PC-3 (cell line): ENCODE measurements at regions not wholly inside any gene's neighbourhood (a gene's known extent, or its start where the extent isn't known, plus 50 kb on each side); places are given as distances from the start of the nearest gene placed in this dataset.
A peak's percentile ranks its signal among the peaks of the same experiment; 100 is the strongest.

ENCODE experiments used
- ATAC-seq: fragments of 200-7000 bp; cut with Tn5 transposase; 2 replicates; pipeline ENCODE4 v1.9.1; 2020; ENCODE audit warnings: mild to moderate bottlenecking, moderate library complexity
- BruUV-seq: library from RNA; stranded (reverse); fragments of 400-500 nt; replicated peaks from 2 replicates; lab custom pipeline; 2021; lab: Mats Ljungman, UMichigan
- CTCF ChIA-PET: fragments of 300-600 bp; sonication (Branson Sonifier 250); formaldehyde crosslinking; loops from one replicate; lab custom pipeline; 2022; ENCODE audit warnings: antibody characterized with exemption; lab: Charles Lee
- POLR2A ChIA-PET: fragments of 300-600 bp; sonication (Branson Sonifier 250); formaldehyde crosslinking; loops from one replicate; lab custom pipeline; 2022; ENCODE audit warnings: antibody characterized with exemption; ENCODE audit not compliant: unreplicated experiment; lab: Charles Lee
- DNase-seq: peaks from one replicate; pipeline ENCODE4 v3.0.0-alpha.2; 2015
- H2AFZ ChIP-seq: fragments of 300-600 bp; sonication (generic); 2 replicates; pipeline ENCODE4 v1.6.0; 2016; ENCODE audit warnings: antibody characterized with exemption, low read length
- H3F3A ChIP-seq: fragments of 300-600 bp; sonication (generic); one replicate; pipeline ENCODE4 v1.6.0; 2017; ENCODE audit warnings: antibody characterized with exemption, low read length, control low read depth, mild to moderate bottlenecking; ENCODE audit not compliant: unreplicated experiment
- H3K27ac ChIP-seq: fragments of 300-600 bp; sonication (generic); 2 replicates; pipeline ENCODE4 v1.5.1; 2016; ENCODE audit warnings: mild to moderate bottlenecking, low read length
- H3K27me3 ChIP-seq: fragments of 300-600 bp; sonication (generic); 2 replicates; pipeline ENCODE4 v1.6.1; 2016; ENCODE audit warnings: low read length, mixed read lengths
- H3K36me3 ChIP-seq: fragments of 300-600 bp; sonication (generic); 2 replicates; pipeline ENCODE4 v1.6.1; 2016; ENCODE audit warnings: low read depth, mixed run types, low read length, mixed read lengths
- H3K4me1 ChIP-seq: fragments of 300-600 bp; sonication (generic); 2 replicates; pipeline ENCODE4 v1.5.1; 2016; ENCODE audit warnings: low read length; ENCODE audit not compliant: insufficient read depth
- H3K4me2 ChIP-seq: fragments of 300-600 bp; sonication (generic); 2 replicates; pipeline ENCODE4 v1.6.0; 2016; ENCODE audit warnings: low read length
- H3K4me3 ChIP-seq: fragments of 300-600 bp; sonication (generic); 2 replicates; pipeline ENCODE4 v1.5.1; 2016; ENCODE audit warnings: mild to moderate bottlenecking, low read length, mixed read lengths
- H3K79me2 ChIP-seq: fragments of 300-600 bp; sonication (generic); 2 replicates; pipeline ENCODE4 v1.6.1; 2017; ENCODE audit warnings: low read length, mixed read lengths
- H3K9ac ChIP-seq: fragments of 300-600 bp; sonication (generic); 2 replicates; pipeline ENCODE4 v1.6.0; 2016; ENCODE audit warnings: mild to moderate bottlenecking, low read length
- H3K9me2 ChIP-seq: fragments of 300-600 bp; sonication (generic); replicated peaks from 2 replicates; pipeline ENCODE4 v1.6.1; 2016; ENCODE audit warnings: mixed run types, low read length, mixed read lengths
- H3K9me3 ChIP-seq: fragments of 300-600 bp; sonication (generic); 2 replicates; pipeline ENCODE4 v1.6.1; 2016; ENCODE audit warnings: low read length, mixed read lengths
- H4K20me1 ChIP-seq: fragments of 300-600 bp; sonication (generic); 2 replicates; pipeline ENCODE4 v1.6.1; 2016; ENCODE audit warnings: low read length, mixed read lengths
- EZH2 ChIP-seq: fragments of 300-600 bp; sonication (generic); IDR thresholded peaks from one replicate; pipeline ENCODE4 v1.6.1; 2017; ENCODE audit warnings: antibody characterized with exemption, mild to moderate bottlenecking, low read length; ENCODE audit not compliant: unreplicated experiment
- EZH2phosphoT487 ChIP-seq: fragments of 300-600 bp; sonication (generic); IDR thresholded peaks from 2 replicates; pipeline ENCODE4 v1.6.1; 2018; ENCODE audit warnings: mild to moderate bottlenecking, antibody characterized with exemption, low read length, borderline replicate concordance
- intact Hi-C: fragments of 100-400 bp; cut with micrococcal nuclease; formaldehyde crosslinking; loops from 2 replicates; pipeline ENCODE4 v1.9.0; 2023
- TF ChIP-seq, protein P1 (sequence below): fragments of 300-600 bp; sonication (generic); conservative IDR thresholded peaks from 2 replicates; pipeline ENCODE4 v1.5.1; 2017; ENCODE audit warnings: antibody characterized with exemption, low read depth, mild to moderate bottlenecking, low read length

DNA sequence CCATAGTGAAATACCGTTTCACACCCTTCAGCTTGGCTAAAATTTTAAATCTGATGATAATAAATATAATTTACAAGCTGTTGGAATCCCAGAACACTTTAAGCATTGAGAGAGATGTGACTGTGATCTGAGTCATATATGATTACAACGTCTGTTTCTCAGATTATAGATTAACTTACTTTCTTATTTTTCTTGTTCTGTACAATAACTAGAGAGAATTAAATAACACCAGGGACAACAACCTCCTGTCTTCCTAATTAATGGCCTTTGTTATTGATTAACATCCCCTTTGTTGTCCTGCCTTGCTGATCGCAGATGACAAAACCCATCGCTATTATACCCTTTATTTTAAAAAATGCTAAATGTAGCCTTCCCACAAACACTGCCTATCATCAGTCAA is 87.8 kb upstream of the EZR start:
- intact Hi-C loops: no loop called here
- ATAC-seq (peak; percentile 44), DNase-seq (peak; percentile 48)
- no peak overlapping the region for H3K4me3 ChIP-seq
- H3K36me3 ChIP-seq: no peaks in the 10 kb centered on the region
- peaks cover 3% of the 10 kb centered on the region for H3F3A ChIP-seq
- TF ChIP-seq, protein P1, sequence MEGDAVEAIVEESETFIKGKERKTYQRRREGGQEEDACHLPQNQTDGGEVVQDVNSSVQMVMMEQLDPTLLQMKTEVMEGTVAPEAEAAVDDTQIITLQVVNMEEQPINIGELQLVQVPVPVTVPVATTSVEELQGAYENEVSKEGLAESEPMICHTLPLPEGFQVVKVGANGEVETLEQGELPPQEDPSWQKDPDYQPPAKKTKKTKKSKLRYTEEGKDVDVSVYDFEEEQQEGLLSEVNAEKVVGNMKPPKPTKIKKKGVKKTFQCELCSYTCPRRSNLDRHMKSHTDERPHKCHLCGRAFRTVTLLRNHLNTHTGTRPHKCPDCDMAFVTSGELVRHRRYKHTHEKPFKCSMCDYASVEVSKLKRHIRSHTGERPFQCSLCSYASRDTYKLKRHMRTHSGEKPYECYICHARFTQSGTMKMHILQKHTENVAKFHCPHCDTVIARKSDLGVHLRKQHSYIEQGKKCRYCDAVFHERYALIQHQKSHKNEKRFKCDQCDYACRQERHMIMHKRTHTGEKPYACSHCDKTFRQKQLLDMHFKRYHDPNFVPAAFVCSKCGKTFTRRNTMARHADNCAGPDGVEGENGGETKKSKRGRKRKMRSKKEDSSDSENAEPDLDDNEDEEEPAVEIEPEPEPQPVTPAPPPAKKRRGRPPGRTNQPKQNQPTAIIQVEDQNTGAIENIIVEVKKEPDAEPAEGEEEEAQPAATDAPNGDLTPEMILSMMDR: no peak
- no peak for TF ChIP-seq EZH2
- no peak overlapping the region for H2AFZ ChIP-seq
- H3K4me1 ChIP-seq: peaks cover 33% of the 10 kb centered on the region
- H3K9me2 ChIP-seq: no peaks in the 10 kb centered on the region; the same call in 1 of the 2 replicates
- ChIA-PET POLR2A (no interaction called here), CTCF (no interaction called here)
- no TSS peak for BruUV-seq
- no peak overlapping the region for H3K9ac ChIP-seq
- H4K20me1 ChIP-seq: no peaks in the 10 kb centered on the region
- no peaks in the 10 kb centered on the region for H3K79me2 ChIP-seq
- H3K9me3 ChIP-seq: peaks cover 16% of the 10 kb centered on the region
- H3K4me2 ChIP-seq: peak overlapping the region; percentile 29
- H3K27me3 ChIP-seq: no peaks in the 10 kb centered on the region
- H3K27ac ChIP-seq: peak overlapping the region; percentile 20; the same call in 1 of the 2 replicates

DNA sequence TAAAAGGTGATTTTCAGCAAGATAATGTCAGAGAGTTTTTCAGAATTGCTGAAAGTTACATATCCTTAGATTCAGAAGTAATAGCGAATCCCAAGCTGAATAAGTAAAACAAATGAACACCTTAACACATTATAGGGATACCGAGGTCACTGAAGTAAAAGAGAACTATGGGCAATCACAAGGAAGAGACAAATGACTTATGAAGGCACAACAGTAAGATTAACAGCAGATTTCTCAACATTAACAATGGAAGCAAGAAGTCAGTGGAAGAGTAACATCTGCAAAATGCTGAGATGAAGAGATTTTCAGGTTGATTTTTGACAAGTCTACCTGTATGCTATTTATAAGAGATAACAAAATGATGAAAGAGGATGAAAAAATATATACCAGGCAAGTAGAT is 86.1 kb upstream of the EZR start:
- intact Hi-C loops: no loop called here
- Histone ChIP-seq H2AFZ (no peak overlapping the region), H3K36me3 (no peaks in the 10 kb centered on the region), H3K9me2 (no peaks in the 10 kb centered on the region; the same call in 1 of the 2 replicates), H3K79me2 (no peaks in the 10 kb centered on the region), H3K27me3 (no peaks in the 10 kb centered on the region), H3F3A (peaks cover 3% of the 10 kb centered on the region), H3K4me3 (no peak overlapping the region), H4K20me1 (no peaks in the 10 kb centered on the region), H3K9me3 (peaks cover 16% of the 10 kb centered on the region), H3K4me1 (peaks cover 18% of the 10 kb centered on the region), H3K27ac (no peak overlapping the region), H3K4me2 (no peak overlapping the region), H3K9ac (no peak overlapping the region)
- CTCF ChIA-PET: no interaction called here
- TF ChIP-seq EZH2phosphoT487 (no peak), EZH2 (no peak)
- TF ChIP-seq, protein P1: no peak
- POLR2A ChIA-PET: no interaction called here
- ATAC-seq (no peak), DNase-seq (no peak)
- no TSS peak for BruUV-seq

DNA sequence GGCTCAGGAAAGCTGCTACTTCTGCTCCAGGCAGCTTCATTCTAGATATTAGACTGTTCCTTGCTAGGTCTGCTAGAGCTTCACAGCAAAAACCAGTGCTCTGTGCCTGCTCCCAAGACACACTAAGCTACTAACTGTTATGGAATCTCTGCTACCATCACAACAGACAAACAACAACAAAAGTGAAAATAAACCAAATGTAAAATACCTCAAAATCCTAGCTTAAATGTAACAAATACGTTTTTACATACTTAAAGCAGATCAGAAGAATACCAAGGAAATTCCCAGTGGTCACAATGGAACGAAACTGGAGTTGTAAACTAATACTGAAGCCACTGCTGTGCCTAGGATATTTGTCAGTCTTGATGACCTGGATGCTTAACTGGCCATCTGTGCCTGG is 84.6 kb upstream of the EZR start:
- ATAC-seq (no peak), DNase-seq (no peak)
- ChIA-PET POLR2A (interaction anchor here (0.5 kb wide), 1 partner anchor 648 kb away, joined by 3 read pairs; no protein-coding TSS in a partner anchor), CTCF (no interaction called here)
- Histone ChIP-seq H3K4me3 (no peak overlapping the region), H3K9ac (no peak overlapping the region), H3K4me2 (no peak overlapping the region), H3K27me3 (no peaks in the 10 kb centered on the region), H3K9me2 (no peaks in the 10 kb centered on the region; the same call in 1 of the 2 replicates), H2AFZ (no peak overlapping the region), H3K79me2 (no peaks in the 10 kb centered on the region), H3K4me1 (peaks cover 11% of the 10 kb centered on the region), H3K9me3 (peaks cover 16% of the 10 kb centered on the region), H4K20me1 (no peaks in the 10 kb centered on the region), H3K27ac (no peak overlapping the region), H3F3A (peaks cover 3% of the 10 kb centered on the region), H3K36me3 (no peaks in the 10 kb centered on the region)
- TF ChIP-seq EZH2 (no peak), EZH2phosphoT487 (no peak)
- TF ChIP-seq, protein P1: no peak
- intact Hi-C loops: no loop called here
- no TSS peak for BruUV-seq
